K562 (cell line): ENCODE measurements at regions not wholly inside any gene's neighbourhood (a gene's known extent, or its start where the extent isn't known, plus 50 kb on each side); places are given as distances from the start of the nearest gene placed in this dataset.

Experiments used
- CBX3 ChIP-seq, 2 experiments: IDR thresholded peaks; 1 replicate in 1 of 2; 2 replicates in 1 of 2; pipeline ENCODE4 v1.6.1; 2012; ENCODE audit warnings: inconsistent platforms in 2 of 2, low read length in 2 of 2, borderline replicate concordance in 1 of 2, control low read depth in 1 of 2
- CSDE1 ChIP-seq, 2 experiments: fragments of 450-650 bp; IDR thresholded peaks; 2 replicates each; pipeline ENCODE4 v1.6.1; 2016; ENCODE audit warnings: mild to moderate bottlenecking in 1 of 2
- HDAC1 ChIP-seq, 2 experiments: fragments of 450-650 bp; IDR thresholded peaks; 2 replicates each; pipeline ENCODE4 v1.6.1; 2016 to 2017; ENCODE audit warnings: inconsistent platforms in 1 of 2, mild to moderate bottlenecking in 1 of 2, moderate library complexity in 1 of 2
- KDM1A ChIP-seq, 2 experiments: fragments of 450-650 bp; IDR thresholded peaks; 2 replicates each; pipeline ENCODE4 v1.6.1; 2016; ENCODE audit warnings: mild to moderate bottlenecking in 2 of 2
- MAFG ChIP-seq: fragments of 450-650 bp; conservative IDR thresholded peaks from 2 replicates; pipeline ENCODE4 v1.6.1; 2016; ENCODE audit warnings: missing genetic modification characterization, missing compliant biosample characterization
- MEF2A ChIP-seq: IDR thresholded peaks from 2 replicates; pipeline ENCODE4 v1.6.1; 2011; ENCODE audit warnings: low read depth, mild to moderate bottlenecking, low read length, moderate library complexity; ENCODE audit not compliant: control insufficient read depth
- NCOR1 ChIP-seq: fragments of 450-650 bp; IDR thresholded peaks from 2 replicates; pipeline ENCODE4 v1.6.1; 2016; ENCODE audit warnings: mild to moderate bottlenecking, moderate library complexity
- NFE2 ChIP-seq: IDR thresholded peaks from 2 replicates; pipeline ENCODE4 v1.6.1; 2014; ENCODE audit warnings: antibody characterized with exemption, low read depth
- PHB2 ChIP-seq: fragments of 450-650 bp; IDR thresholded peaks from 2 replicates; pipeline ENCODE4 v1.6.1; 2017; ENCODE audit warnings: low read depth
- PML ChIP-seq: IDR thresholded peaks from 2 replicates; pipeline ENCODE4 v1.6.1; 2012; ENCODE audit warnings: low read length, inconsistent platforms
- POLR2AphosphoS5 ChIP-seq: IDR thresholded peaks from 2 replicates; pipeline ENCODE4 v1.6.1; 2011; ENCODE audit warnings: mild to moderate bottlenecking, low read depth, low read length, moderate library complexity; ENCODE audit not compliant: control insufficient read depth, insufficient read depth
- RCOR1 ChIP-seq, 2 experiments: IDR thresholded peaks; 2 replicates each; pipeline ENCODE4 v1.6.1; 2012; ENCODE audit warnings: low read depth in 2 of 2, low read length in 2 of 2, borderline replicate concordance in 1 of 2, improper control_type of control experiment in 1 of 2
- SAFB ChIP-seq: fragments of 200-400 bp; formaldehyde crosslinking; IDR thresholded peaks from 2 replicates; pipeline ENCODE4 v1.6.1; 2017; ENCODE audit warnings: low read depth, low read length, borderline replicate concordance
- SMARCA4 ChIP-seq: fragments of 450-650 bp; IDR thresholded peaks from 2 replicates; pipeline ENCODE4 v1.6.1; 2016
- TEAD1 ChIP-seq, 2 experiments: fragments of 450-650 bp in 1 of 2; sonication (generic) in 1 of 2; formaldehyde crosslinking; IDR thresholded peaks; 2 replicates each; pipeline versions ENCODE4 v1.4.0 to v1.8.0; 2020 to 2022; ENCODE audit warnings: mild to moderate bottlenecking in 2 of 2, missing genetic modification reagents in 1 of 2
- TRIM24 ChIP-seq, 2 experiments: fragments of 450-650 bp; IDR thresholded peaks; 2 replicates each; pipeline ENCODE4 v1.6.1; 2016
- ZBTB1 ChIP-seq: sonication (generic); formaldehyde crosslinking; IDR thresholded peaks from 2 replicates; pipeline ENCODE4 v1.8.1; 2023; ENCODE audit warnings: missing genetic modification reagents, low read depth, mild to moderate bottlenecking, borderline replicate concordance
- ZKSCAN1 ChIP-seq: fragments of 150-350 bp; IDR thresholded peaks from 2 replicates; pipeline ENCODE4 v1.6.1; 2016; ENCODE audit warnings: low read depth, low read length
- ZKSCAN3 ChIP-seq: fragments of 250-450 bp; sonication (Bioruptor Pico); IDR thresholded peaks from 2 replicates; pipeline ENCODE4 v1.4.0; 2020
- ZNF124 ChIP-seq: sonication (generic); formaldehyde crosslinking; IDR thresholded peaks from 2 replicates; pipeline ENCODE4 v1.8.1; 2022; ENCODE audit warnings: missing genetic modification reagents
- ZNF354B ChIP-seq: fragments of 250-450 bp; sonication (Bioruptor Pico); IDR thresholded peaks from 2 replicates; pipeline ENCODE4 v1.4.0; 2020
- ZNF695 ChIP-seq: fragments of 450-650 bp; formaldehyde crosslinking; IDR thresholded peaks from 2 replicates; pipeline ENCODE4 v1.4.0; 2020; ENCODE audit warnings: mild to moderate bottlenecking, moderate library complexity
- TF ChIP-seq, protein P1 (sequence below): fragments of 450-650 bp; IDR thresholded peaks from 2 replicates; pipeline ENCODE4 v1.6.1; 2016
- TF ChIP-seq, protein P2 (sequence below): sonication (generic); formaldehyde crosslinking; IDR thresholded peaks from 2 replicates; pipeline ENCODE4 v1.8.0; 2023; ENCODE audit warnings: missing genetic modification reagents, mild to moderate bottlenecking, borderline replicate concordance
- TF ChIP-seq, protein P3 (sequence below): fragments of 250-450 bp; sonication (Bioruptor Pico); IDR thresholded peaks from 2 replicates; pipeline ENCODE4 v1.8.0; 2021; ENCODE audit warnings: borderline replicate concordance, mild to moderate bottlenecking, moderate library complexity; ENCODE audit not compliant: poor library complexity, severe bottlenecking

DNA sequence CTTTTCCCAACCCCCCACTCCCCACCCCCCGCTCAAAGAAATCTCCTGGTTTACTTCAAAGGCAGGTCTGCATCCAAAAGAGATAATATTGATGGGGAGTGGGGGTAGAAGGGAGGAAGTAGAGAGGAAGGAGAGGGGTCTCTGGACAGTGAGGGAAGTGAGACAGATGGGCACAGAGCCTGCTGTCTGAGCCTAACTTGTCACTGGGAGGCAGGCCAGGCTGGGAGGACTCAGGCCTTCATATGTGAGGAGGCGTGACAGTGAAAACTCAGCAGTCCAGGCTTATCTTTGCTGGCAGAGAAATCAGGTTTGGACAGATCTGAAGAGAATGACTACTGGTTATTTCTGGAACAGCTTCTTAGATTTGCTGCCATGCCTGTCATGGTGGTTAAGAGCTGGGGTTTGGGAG is 192.3 kb downstream of the NUAK1 start (continued):
- TF ChIP-seq KDM1A (IDR thresholded peaks at IDR 0.05) (peak; percentile 73 to 82), ZNF354B (CRISPR knock-in tag) (no peak), NFE2 (peak; percentile 73), ZKSCAN3 (CRISPR knock-in tag) (no peak), CBX3 (IDR thresholded peaks at IDR 0.05; ENCODE audit: borderline replicate concordance in 1 of 2, low read length in 2 of 2) (0 out of 3 replicates have a peak, but pooled peaks of 1 of the 2 experiments have one; percentile 23), TRIM24 (IDR thresholded peaks at IDR 0.05) (peak; percentile 57 to 73), CSDE1 (IDR thresholded peaks at IDR 0.05) (no peak), PML (peak; percentile 37; the same call in 1 of the 2 replicates), MEF2A (peak; percentile 79), TEAD1 (CRISPR knock-in tag; IDR thresholded peaks at IDR 0.05) (peak in 1 of 2 experiments; percentile 52; a peak in 1 of 4 replicates), PHB2 (no peak; the same call in 1 of the 2 replicates), SMARCA4 (peak; percentile 37; the same call in 1 of the 2 replicates), ZNF124 (CRISPR knock-in tag) (no peak), ZNF695 (CRISPR knock-in tag) (no peak), HDAC1 (IDR thresholded peaks at IDR 0.05) (peak in 1 of 2 experiments; percentile 50; a peak in 1 of 4 replicates), SAFB (no peak), POLR2AphosphoS5 (peak; percentile 69; the same call in 1 of the 2 replicates), RCOR1 (IDR thresholded peaks at IDR 0.05; ENCODE audit: borderline replicate concordance in 1 of 2, low read depth in 2 of 2, low read length in 2 of 2) (peak; percentile 53 to 97; a peak in 3 of 4 replicates), NCOR1 (peak; percentile 81), ZBTB1 (CRISPR knock-in tag) (no peak), ZKSCAN1 (no peak), MAFG (peak; percentile 65; the same call in 1 of the 2 replicates)
- TF ChIP-seq, protein P1, sequence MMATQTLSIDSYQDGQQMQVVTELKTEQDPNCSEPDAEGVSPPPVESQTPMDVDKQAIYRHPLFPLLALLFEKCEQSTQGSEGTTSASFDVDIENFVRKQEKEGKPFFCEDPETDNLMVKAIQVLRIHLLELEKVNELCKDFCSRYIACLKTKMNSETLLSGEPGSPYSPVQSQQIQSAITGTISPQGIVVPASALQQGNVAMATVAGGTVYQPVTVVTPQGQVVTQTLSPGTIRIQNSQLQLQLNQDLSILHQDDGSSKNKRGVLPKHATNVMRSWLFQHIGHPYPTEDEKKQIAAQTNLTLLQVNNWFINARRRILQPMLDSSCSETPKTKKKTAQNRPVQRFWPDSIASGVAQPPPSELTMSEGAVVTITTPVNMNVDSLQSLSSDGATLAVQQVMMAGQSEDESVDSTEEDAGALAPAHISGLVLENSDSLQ: peak; percentile 61
- TF ChIP-seq, protein P2, sequence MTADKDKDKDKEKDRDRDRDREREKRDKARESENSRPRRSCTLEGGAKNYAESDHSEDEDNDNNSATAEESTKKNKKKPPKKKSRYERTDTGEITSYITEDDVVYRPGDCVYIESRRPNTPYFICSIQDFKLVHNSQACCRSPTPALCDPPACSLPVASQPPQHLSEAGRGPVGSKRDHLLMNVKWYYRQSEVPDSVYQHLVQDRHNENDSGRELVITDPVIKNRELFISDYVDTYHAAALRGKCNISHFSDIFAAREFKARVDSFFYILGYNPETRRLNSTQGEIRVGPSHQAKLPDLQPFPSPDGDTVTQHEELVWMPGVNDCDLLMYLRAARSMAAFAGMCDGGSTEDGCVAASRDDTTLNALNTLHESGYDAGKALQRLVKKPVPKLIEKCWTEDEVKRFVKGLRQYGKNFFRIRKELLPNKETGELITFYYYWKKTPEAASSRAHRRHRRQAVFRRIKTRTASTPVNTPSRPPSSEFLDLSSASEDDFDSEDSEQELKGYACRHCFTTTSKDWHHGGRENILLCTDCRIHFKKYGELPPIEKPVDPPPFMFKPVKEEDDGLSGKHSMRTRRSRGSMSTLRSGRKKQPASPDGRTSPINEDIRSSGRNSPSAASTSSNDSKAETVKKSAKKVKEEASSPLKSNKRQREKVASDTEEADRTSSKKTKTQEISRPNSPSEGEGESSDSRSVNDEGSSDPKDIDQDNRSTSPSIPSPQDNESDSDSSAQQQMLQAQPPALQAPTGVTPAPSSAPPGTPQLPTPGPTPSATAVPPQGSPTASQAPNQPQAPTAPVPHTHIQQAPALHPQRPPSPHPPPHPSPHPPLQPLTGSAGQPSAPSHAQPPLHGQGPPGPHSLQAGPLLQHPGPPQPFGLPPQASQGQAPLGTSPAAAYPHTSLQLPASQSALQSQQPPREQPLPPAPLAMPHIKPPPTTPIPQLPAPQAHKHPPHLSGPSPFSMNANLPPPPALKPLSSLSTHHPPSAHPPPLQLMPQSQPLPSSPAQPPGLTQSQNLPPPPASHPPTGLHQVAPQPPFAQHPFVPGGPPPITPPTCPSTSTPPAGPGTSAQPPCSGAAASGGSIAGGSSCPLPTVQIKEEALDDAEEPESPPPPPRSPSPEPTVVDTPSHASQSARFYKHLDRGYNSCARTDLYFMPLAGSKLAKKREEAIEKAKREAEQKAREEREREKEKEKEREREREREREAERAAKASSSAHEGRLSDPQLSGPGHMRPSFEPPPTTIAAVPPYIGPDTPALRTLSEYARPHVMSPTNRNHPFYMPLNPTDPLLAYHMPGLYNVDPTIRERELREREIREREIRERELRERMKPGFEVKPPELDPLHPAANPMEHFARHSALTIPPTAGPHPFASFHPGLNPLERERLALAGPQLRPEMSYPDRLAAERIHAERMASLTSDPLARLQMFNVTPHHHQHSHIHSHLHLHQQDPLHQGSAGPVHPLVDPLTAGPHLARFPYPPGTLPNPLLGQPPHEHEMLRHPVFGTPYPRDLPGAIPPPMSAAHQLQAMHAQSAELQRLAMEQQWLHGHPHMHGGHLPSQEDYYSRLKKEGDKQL: no peak
- TF ChIP-seq, protein P3, sequence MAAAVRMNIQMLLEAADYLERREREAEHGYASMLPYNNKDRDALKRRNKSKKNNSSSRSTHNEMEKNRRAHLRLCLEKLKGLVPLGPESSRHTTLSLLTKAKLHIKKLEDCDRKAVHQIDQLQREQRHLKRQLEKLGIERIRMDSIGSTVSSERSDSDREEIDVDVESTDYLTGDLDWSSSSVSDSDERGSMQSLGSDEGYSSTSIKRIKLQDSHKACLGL (CRISPR knock-in tag): no peak
